ENCODE measurements at regions not wholly inside any gene's neighbourhood (a gene's known extent, or its start where the extent isn't known, plus 50 kb on each side); places are given as distances from the start of the nearest gene placed in this dataset.

- H3K27ac ChIP-seq (ENCODE audit: insufficient read length, low read depth, low read length): no peak overlapping the region
- no peak overlapping the region for H3K23ac ChIP-seq (ENCODE audit: insufficient read length, low read depth, low read length)
- no peak overlapping the region for H2BK12ac ChIP-seq (ENCODE audit: insufficient read length, low read depth, low read length)
- no peaks in the 10 kb centered on the region for H3K9me3 ChIP-seq (ENCODE audit: control insufficient read depth, low read depth, low read length)
- Mint-ChIP-seq H3K4me1 (peaks cover 10 to 12% of the 10 kb centered on the region in 2 experiments), H3K9me3 (no peaks in the 10 kb centered on the region), H3K27me3 (ENCODE audit: low read depth) (no peaks in the 10 kb centered on the region), H3K36me3 (ENCODE audit: insufficient read depth in 1 of 3, low read depth in 3 of 3) (no peaks in the 10 kb centered on the region), H3K27ac (no peak overlapping the region), H3K4me3 (no peak overlapping the region)
- H3T11ph ChIP-seq (ENCODE audit: low read length): no peak overlapping the region
- H3K79me2 ChIP-seq (ENCODE audit: insufficient read depth, low read length): no peaks in the 10 kb centered on the region
- H3K27me3 ChIP-seq (ENCODE audit: insufficient read depth, low read length): no peaks in the 10 kb centered on the region
- H3K4me2 ChIP-seq (ENCODE audit: insufficient read depth, insufficient read length, low read length): no peak overlapping the region
- no peak overlapping the region for H2BK20ac ChIP-seq (ENCODE audit: low read depth, low read length, poor library complexity, severe bottlenecking)
- H4K91ac ChIP-seq (ENCODE audit: insufficient read length, low read depth, low read length): no peak overlapping the region
- H2AK5ac ChIP-seq (ENCODE audit: insufficient read length, low read length): no peak overlapping the region
- no peak overlapping the region for H3K14ac ChIP-seq (ENCODE audit: insufficient read depth, low read length)
- H4K8ac ChIP-seq (replicated peaks; ENCODE audit: insufficient read length, low read depth, low read length): no peak overlapping the region
- no peak for TF ChIP-seq CTCF (conservative IDR thresholded peaks at IDR 0.05)
- H3K23me2 ChIP-seq (ENCODE audit: insufficient read length, low read depth, low read length, poor library complexity, severe bottlenecking): no peaks in the 10 kb centered on the region
- H2BK5ac ChIP-seq (ENCODE audit: insufficient read length, low read length): no peak overlapping the region
- no CpG with 5 or more reads among the region's 2 CpGs for WGBS (ENCODE audit: extremely low coverage, insufficient read length, low lambda C conversion rate)
- H2AFZ ChIP-seq (ENCODE audit: low read length): no peak overlapping the region
- no peak overlapping the region for H2BK15ac ChIP-seq (ENCODE audit: low read depth, low read length)
- no peak overlapping the region for H3K56ac ChIP-seq (ENCODE audit: insufficient read length, low read depth, low read length)
- no peak for DNase-seq
- no peaks in the 10 kb centered on the region; the same call in 1 of the 2 replicates for H3K4me1 ChIP-seq (ENCODE audit: insufficient read depth, low read length)
- H2BK120ac ChIP-seq (ENCODE audit: low read depth, low read length, poor library complexity, severe bottlenecking): no peak overlapping the region
- H3K9ac ChIP-seq (ENCODE audit: extremely low read depth, insufficient read length, low read length): no peak overlapping the region
- no peak overlapping the region for H4K5ac ChIP-seq (ENCODE audit: insufficient read length, low read depth, low read length)
- H4K20me1 ChIP-seq (ENCODE audit: control insufficient read depth, insufficient read depth, insufficient read length): no peaks in the 10 kb centered on the region
- no peak overlapping the region for H3K18ac ChIP-seq (ENCODE audit: insufficient read length, low read depth, low read length)
- H3K4ac ChIP-seq (ENCODE audit: low read depth, low read length): no peak overlapping the region
- H3K79me1 ChIP-seq (ENCODE audit: insufficient read depth, low read depth, low read length, poor library complexity, severe bottlenecking): no peaks in the 10 kb centered on the region
Measured at GRCh38 chr15:29934251-29934650, 112.0 kb upstream of the TJP1 start.
